ENCODE measurements at regions not wholly inside any gene's neighbourhood (a gene's known extent, or its start where the extent isn't known, plus 50 kb on each side); places are given as distances from the start of the nearest gene placed in this dataset.

DNA sequence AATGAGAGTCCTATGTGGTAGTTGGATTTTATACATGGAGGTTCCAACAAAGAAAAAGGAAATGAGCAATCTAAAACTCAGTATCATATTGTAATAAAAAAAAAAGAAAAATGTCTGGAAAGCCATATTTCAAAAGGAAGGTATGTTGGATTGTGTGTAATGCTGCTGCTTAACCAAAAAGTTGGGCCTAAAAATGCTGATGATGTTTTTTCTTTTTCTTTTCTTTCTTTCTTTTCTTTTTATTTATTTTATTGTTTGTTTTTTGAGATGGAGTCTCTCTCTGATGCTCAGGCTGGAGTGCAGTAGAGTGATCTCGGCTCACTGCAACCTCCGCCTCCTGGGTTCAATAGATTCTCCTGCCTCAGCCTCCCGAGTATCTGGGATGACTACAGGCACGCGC is 1424.0 kb upstream of the CDH6 start:
- TF ChIP-seq, protein P1, sequence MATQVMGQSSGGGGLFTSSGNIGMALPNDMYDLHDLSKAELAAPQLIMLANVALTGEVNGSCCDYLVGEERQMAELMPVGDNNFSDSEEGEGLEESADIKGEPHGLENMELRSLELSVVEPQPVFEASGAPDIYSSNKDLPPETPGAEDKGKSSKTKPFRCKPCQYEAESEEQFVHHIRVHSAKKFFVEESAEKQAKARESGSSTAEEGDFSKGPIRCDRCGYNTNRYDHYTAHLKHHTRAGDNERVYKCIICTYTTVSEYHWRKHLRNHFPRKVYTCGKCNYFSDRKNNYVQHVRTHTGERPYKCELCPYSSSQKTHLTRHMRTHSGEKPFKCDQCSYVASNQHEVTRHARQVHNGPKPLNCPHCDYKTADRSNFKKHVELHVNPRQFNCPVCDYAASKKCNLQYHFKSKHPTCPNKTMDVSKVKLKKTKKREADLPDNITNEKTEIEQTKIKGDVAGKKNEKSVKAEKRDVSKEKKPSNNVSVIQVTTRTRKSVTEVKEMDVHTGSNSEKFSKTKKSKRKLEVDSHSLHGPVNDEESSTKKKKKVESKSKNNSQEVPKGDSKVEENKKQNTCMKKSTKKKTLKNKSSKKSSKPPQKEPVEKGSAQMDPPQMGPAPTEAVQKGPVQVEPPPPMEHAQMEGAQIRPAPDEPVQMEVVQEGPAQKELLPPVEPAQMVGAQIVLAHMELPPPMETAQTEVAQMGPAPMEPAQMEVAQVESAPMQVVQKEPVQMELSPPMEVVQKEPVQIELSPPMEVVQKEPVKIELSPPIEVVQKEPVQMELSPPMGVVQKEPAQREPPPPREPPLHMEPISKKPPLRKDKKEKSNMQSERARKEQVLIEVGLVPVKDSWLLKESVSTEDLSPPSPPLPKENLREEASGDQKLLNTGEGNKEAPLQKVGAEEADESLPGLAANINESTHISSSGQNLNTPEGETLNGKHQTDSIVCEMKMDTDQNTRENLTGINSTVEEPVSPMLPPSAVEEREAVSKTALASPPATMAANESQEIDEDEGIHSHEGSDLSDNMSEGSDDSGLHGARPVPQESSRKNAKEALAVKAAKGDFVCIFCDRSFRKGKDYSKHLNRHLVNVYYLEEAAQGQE (IDR thresholded peaks at IDR 0.05; ENCODE audit: insufficient replicate concordance, low read depth), result no peak
- TF ChIP-seq, protein P2, sequence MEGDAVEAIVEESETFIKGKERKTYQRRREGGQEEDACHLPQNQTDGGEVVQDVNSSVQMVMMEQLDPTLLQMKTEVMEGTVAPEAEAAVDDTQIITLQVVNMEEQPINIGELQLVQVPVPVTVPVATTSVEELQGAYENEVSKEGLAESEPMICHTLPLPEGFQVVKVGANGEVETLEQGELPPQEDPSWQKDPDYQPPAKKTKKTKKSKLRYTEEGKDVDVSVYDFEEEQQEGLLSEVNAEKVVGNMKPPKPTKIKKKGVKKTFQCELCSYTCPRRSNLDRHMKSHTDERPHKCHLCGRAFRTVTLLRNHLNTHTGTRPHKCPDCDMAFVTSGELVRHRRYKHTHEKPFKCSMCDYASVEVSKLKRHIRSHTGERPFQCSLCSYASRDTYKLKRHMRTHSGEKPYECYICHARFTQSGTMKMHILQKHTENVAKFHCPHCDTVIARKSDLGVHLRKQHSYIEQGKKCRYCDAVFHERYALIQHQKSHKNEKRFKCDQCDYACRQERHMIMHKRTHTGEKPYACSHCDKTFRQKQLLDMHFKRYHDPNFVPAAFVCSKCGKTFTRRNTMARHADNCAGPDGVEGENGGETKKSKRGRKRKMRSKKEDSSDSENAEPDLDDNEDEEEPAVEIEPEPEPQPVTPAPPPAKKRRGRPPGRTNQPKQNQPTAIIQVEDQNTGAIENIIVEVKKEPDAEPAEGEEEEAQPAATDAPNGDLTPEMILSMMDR (IDR thresholded peaks at IDR 0.05; ENCODE audit: insufficient read depth, low read length), result no peak
- no peak for TF ChIP-seq SPI1 (IDR thresholded peaks at IDR 0.05; ENCODE audit: borderline replicate concordance, low read depth)
- no peak for TF ChIP-seq POLR2AphosphoS5 (IDR thresholded peaks at IDR 0.05; ENCODE audit: low read depth)
- H3K4me3 ChIP-seq (replicated peaks; ENCODE audit: insufficient read depth, low read length), result no peak overlapping the region
- no peak for DNase-seq (ENCODE audit: low read depth in 1 of 2, low spot score in 1 of 2)
- no peaks in the 10 kb centered on the region for H3K27me3 ChIP-seq (ENCODE audit: insufficient read depth, poor library complexity, severe bottlenecking)
- H3K27ac ChIP-seq (replicated peaks), result no peak overlapping the region

DNA sequence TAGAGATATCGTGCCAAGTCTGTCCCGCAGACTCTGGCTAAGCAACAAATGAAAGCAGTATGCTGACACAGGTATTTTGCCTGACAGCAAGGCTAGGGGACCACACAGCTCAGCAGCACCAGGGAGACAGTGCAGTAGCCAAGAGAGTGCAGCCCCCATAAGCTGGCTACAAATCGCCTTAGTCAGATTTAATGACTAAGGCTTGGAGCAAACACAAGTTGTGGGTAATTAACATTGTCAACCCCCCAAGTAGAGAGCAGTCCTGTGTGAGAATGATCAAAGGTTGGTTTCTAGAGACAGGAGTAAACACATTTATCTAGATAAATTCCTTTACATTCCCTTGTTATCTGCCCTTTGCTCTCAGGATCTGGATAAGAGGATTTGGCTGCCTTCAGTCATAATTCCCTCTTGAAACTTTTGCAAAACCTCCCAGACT is 1434.5 kb upstream of the CDH6 start:
- H3K27ac ChIP-seq (replicated peaks), result no peak overlapping the region
- H3K4me3 ChIP-seq (replicated peaks; ENCODE audit: insufficient read depth, low read length), result no peak overlapping the region
- no peak for DNase-seq (ENCODE audit: low read depth in 1 of 2, low spot score in 1 of 2)
- H3K27me3 ChIP-seq (ENCODE audit: insufficient read depth, poor library complexity, severe bottlenecking), result no peaks in the 10 kb centered on the region
- TF ChIP-seq, protein P1 (IDR thresholded peaks at IDR 0.05; ENCODE audit: insufficient replicate concordance, low read depth), result no peak
- TF ChIP-seq GABPA (IDR thresholded peaks at IDR 0.05; ENCODE audit: low read depth), result no peak
- TF ChIP-seq POLR2AphosphoS5 (IDR thresholded peaks at IDR 0.05; ENCODE audit: low read depth), result no peak
- TF ChIP-seq SPI1 (IDR thresholded peaks at IDR 0.05; ENCODE audit: borderline replicate concordance, low read depth), result no peak
- TF ChIP-seq, protein P2 (IDR thresholded peaks at IDR 0.05; ENCODE audit: insufficient read depth, low read length), result no peak

DNA sequence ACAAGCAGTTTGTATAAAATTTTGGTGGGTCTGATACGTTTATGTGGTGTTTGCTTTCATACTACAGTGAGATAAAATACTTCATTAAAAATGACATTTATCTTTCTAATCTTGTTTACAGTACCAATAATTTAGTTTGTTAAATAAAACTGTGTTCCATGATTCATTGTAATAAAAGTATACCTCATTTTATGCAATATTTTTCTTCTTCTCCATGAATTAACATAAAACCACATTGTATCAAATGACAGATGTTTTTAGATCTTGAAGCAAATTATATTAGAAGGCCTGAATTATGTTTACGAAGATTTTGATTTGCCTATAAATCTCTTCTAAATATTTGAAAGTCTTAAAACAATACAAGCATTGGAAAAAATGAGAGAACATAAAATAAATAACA is 1443.0 kb upstream of the CDH6 start:
- no peak for DNase-seq (ENCODE audit: low read depth in 1 of 2, low spot score in 1 of 2)
- TF ChIP-seq GABPA (IDR thresholded peaks at IDR 0.05; ENCODE audit: low read depth) (no peak), SPI1 (IDR thresholded peaks at IDR 0.05; ENCODE audit: borderline replicate concordance, low read depth) (no peak), POLR2AphosphoS5 (IDR thresholded peaks at IDR 0.05; ENCODE audit: low read depth) (no peak)
- TF ChIP-seq, protein P2 (IDR thresholded peaks at IDR 0.05; ENCODE audit: insufficient read depth, low read length), result no peak
- TF ChIP-seq, protein P1 (IDR thresholded peaks at IDR 0.05; ENCODE audit: insufficient replicate concordance, low read depth), result no peak
- H3K4me3 ChIP-seq (replicated peaks; ENCODE audit: insufficient read depth, low read length), result no peak overlapping the region
- H3K27ac ChIP-seq (replicated peaks), result no peak overlapping the region
- no peaks in the 10 kb centered on the region for H3K27me3 ChIP-seq (ENCODE audit: insufficient read depth, poor library complexity, severe bottlenecking)

Data from HL-60 (cell line).